ENCODE measurements at regions not wholly inside any gene's neighbourhood (a gene's known extent, or its start where the extent isn't known, plus 50 kb on each side); places are given as distances from the start of the nearest gene placed in this dataset.
"Not testable (repeated sequence)": the region's sequence is repeated elsewhere in the genome, so short reads cannot be mapped to it uniquely, and the experiment has no call there.

DNA sequence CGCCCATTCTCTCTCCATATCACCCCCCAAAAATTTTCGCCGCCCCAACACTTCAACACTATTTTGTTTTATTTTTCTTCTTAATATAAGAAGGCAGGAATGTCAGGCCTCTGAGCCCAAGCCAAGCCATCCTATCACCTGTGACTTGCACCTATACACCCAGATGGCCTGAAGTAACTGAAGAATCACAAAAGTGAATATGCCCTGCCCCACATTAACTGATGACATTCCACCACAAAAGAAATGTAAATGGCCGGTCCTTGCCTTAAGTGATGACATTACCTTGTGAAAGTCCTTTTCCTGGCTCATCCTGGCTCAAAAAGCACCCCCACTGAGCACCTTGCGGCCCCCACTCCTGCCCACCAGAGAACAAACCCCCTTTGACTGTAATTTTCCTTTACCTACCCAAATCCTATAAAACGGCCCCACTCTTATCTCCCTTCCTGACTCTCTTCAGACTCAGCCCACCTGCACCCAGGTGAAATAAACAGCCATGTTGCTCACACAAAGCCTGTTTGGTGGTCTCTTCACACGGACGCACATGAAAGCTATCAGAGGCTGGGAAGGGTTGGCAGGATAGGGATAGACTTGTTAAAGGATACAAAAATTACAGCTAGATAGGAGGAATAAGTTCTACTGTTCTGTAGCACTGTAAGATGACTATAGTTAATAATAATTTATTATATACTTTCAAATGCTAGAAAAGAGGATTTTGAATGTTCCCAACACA is 130.9 kb upstream of the PALMD start:
- not testable (repeated sequence) for H3K27ac ChIP-seq (ENCODE audit: low read depth, low read length); H3K36me3 ChIP-seq (ENCODE audit: insufficient read depth, low read length); H3K79me2 ChIP-seq (ENCODE audit: control insufficient read depth, insufficient read depth, low read length, unreplicated experiment); H3K27me3 ChIP-seq (ENCODE audit: insufficient read depth, low read length); H3K4me3 ChIP-seq (ENCODE audit: low read depth, low read length); H2AFZ ChIP-seq (ENCODE audit: low read length, unreplicated experiment); H3K4me1 ChIP-seq (ENCODE audit: control insufficient read depth, insufficient read depth, low read length, unreplicated experiment)

DNA sequence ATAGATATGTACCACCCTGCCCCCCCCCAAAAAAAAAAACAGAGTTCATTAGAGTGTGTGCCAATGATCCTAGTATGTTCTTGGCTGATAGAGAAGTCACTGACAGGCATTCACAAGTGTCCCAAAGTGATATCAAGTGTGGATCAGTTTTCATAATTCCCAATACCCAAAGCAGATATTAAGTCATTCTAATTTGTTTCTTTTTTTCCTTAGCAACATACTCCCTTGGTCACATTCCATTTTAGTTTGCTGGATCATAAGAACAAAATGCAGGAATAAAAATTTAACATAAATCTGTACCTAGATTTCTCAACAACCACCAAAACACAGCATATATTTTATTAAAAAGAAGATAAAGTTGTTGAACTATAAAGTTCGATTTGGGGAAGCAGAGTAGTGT is 129.8 kb upstream of the PALMD start:
- Histone ChIP-seq H3K27ac (ENCODE audit: low read depth, low read length) (no peak overlapping the region), H3K27me3 (ENCODE audit: insufficient read depth, low read length) (no peaks in the 10 kb centered on the region), H2AFZ (ENCODE audit: low read length, unreplicated experiment) (no peak overlapping the region), H3K36me3 (ENCODE audit: insufficient read depth, low read length) (no peaks in the 10 kb centered on the region), H3K4me1 (ENCODE audit: control insufficient read depth, insufficient read depth, low read length, unreplicated experiment) (no peaks in the 10 kb centered on the region), H3K4me3 (ENCODE audit: low read depth, low read length) (no peak overlapping the region), H3K79me2 (ENCODE audit: control insufficient read depth, insufficient read depth, low read length, unreplicated experiment) (no peaks in the 10 kb centered on the region)

DNA sequence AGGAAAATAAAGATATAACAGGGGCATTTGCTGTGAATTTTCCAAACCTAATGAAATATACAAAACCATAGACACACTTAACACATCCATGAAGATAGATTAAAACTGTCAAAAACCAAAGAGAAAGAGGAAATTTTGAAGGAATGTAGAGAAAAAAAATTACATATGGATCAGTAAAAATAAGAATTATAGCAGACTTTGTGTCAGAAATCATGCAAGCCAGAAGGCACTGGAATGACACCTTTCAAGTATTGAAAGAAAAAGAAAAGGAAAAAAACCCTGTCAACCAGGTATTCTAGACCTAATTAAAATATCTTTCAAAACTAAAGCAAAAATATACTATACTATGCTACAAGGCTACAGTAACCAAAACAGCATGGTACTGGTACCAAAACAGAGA is 125.8 kb upstream of the PALMD start:
- Histone ChIP-seq H3K36me3 (ENCODE audit: insufficient read depth, low read length) (no peaks in the 10 kb centered on the region), H3K4me3 (ENCODE audit: low read depth, low read length) (no peak overlapping the region), H3K79me2 (ENCODE audit: control insufficient read depth, insufficient read depth, low read length, unreplicated experiment) (no peaks in the 10 kb centered on the region), H3K4me1 (ENCODE audit: control insufficient read depth, insufficient read depth, low read length, unreplicated experiment) (no peaks in the 10 kb centered on the region), H2AFZ (ENCODE audit: low read length, unreplicated experiment) (no peak overlapping the region), H3K27ac (ENCODE audit: low read depth, low read length) (no peak overlapping the region), H3K27me3 (ENCODE audit: insufficient read depth, low read length) (no peaks in the 10 kb centered on the region)

DNA sequence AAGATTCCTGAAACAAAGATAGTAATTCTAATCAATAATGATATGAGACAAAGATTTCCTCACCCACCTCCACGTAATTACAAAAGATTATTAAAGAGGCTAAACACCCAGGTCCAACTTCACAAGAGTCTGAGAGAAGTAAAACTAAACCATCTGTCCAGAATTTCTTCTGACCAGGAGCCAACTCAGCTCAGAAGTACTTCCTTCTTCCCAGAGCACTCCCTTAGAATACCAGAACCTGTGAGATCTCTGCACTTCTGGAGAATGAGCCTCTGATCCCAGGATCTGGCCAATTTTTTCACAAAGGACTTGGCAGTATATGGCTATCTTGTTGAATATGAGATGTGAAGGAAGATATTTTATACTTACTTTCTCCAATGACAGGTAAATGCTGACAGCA is 120.6 kb upstream of the PALMD start:
- no peaks in the 10 kb centered on the region for H3K27me3 ChIP-seq (ENCODE audit: insufficient read depth, low read length)
- H3K4me3 ChIP-seq (ENCODE audit: low read depth, low read length) = no peak overlapping the region
- H3K79me2 ChIP-seq (ENCODE audit: control insufficient read depth, insufficient read depth, low read length, unreplicated experiment) = no peaks in the 10 kb centered on the region
- H3K4me1 ChIP-seq (ENCODE audit: control insufficient read depth, insufficient read depth, low read length, unreplicated experiment) = no peaks in the 10 kb centered on the region
- no peak overlapping the region for H3K27ac ChIP-seq (ENCODE audit: low read depth, low read length)
- no peak overlapping the region for H2AFZ ChIP-seq (ENCODE audit: low read length, unreplicated experiment)
- H3K36me3 ChIP-seq (ENCODE audit: insufficient read depth, low read length) = no peaks in the 10 kb centered on the region

DNA sequence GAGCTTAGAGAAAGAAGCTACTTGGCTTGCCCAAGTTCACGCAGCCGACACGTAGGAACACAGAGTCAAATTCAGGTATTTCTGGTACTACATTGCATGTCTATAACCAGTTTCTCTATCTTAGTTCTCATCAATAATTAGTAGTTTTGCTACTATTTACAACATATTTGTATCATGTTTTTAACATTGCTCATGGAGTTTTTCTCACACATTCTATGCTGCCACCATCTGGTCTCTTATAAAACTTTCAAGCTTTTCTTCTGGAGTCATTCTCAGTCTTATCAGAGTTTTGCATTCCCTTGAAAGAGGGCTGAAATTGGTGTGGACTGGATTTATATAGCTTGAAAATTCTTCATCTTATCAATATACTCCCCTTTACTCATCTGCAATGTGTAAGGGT is 118.8 kb upstream of the PALMD start:
- no peak overlapping the region for H3K4me3 ChIP-seq (ENCODE audit: low read depth, low read length)
- H3K27me3 ChIP-seq (ENCODE audit: insufficient read depth, low read length) = no peaks in the 10 kb centered on the region
- no peak overlapping the region for H3K27ac ChIP-seq (ENCODE audit: low read depth, low read length)
- no peaks in the 10 kb centered on the region for H3K79me2 ChIP-seq (ENCODE audit: control insufficient read depth, insufficient read depth, low read length, unreplicated experiment)
- no peaks in the 10 kb centered on the region for H3K4me1 ChIP-seq (ENCODE audit: control insufficient read depth, insufficient read depth, low read length, unreplicated experiment)
- no peak overlapping the region for H2AFZ ChIP-seq (ENCODE audit: low read length, unreplicated experiment)
- H3K36me3 ChIP-seq (ENCODE audit: insufficient read depth, low read length) = no peaks in the 10 kb centered on the region

DNA sequence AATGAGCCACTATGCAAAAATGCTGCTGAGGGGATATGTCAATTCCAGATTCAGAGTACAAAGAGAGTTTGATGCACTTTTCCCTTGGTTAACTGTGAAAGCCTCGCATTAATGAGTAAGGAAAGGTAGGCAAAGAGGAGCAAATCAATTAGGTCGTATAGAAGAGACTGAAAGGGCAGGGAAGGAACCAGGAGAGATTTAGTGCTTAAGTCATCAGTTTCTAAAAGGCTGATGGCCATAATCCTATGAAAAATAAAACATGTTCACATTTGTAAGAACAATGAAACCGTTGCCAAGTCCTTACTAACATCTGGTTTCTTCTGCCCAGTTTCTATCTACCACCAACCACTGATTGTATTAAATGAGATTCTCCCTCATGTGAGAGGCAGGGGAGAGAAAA is 118.4 kb upstream of the PALMD start:
- no peak overlapping the region for H2AFZ ChIP-seq (ENCODE audit: low read length, unreplicated experiment)
- H3K27me3 ChIP-seq (ENCODE audit: insufficient read depth, low read length) = no peaks in the 10 kb centered on the region
- H3K27ac ChIP-seq (ENCODE audit: low read depth, low read length) = no peak overlapping the region
- no peaks in the 10 kb centered on the region for H3K36me3 ChIP-seq (ENCODE audit: insufficient read depth, low read length)
- no peaks in the 10 kb centered on the region for H3K79me2 ChIP-seq (ENCODE audit: control insufficient read depth, insufficient read depth, low read length, unreplicated experiment)
- H3K4me1 ChIP-seq (ENCODE audit: control insufficient read depth, insufficient read depth, low read length, unreplicated experiment) = no peaks in the 10 kb centered on the region
- H3K4me3 ChIP-seq (ENCODE audit: low read depth, low read length) = no peak overlapping the region

DNA sequence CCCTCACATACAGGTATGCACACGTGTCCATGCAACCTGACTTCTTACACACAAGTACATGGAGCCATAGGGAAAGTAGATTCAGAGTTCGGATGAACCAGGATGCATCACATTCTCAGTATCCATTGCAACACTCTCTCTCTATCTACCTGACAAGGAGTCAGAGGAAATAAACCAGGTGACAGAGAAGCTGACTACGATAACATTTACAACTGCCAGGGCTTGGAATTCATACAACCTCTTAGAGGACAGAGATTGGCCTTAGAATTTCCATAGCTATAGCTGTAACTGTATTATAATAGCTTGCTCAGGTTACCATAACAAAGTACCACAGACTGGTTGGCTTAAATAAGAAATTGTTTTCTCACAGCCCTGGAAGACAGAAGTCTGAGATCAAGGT is 116.9 kb upstream of the PALMD start:
- no peaks in the 10 kb centered on the region for H3K27me3 ChIP-seq (ENCODE audit: insufficient read depth, low read length)
- H2AFZ ChIP-seq (ENCODE audit: low read length, unreplicated experiment) = no peak overlapping the region
- no peaks in the 10 kb centered on the region for H3K79me2 ChIP-seq (ENCODE audit: control insufficient read depth, insufficient read depth, low read length, unreplicated experiment)

DNA sequence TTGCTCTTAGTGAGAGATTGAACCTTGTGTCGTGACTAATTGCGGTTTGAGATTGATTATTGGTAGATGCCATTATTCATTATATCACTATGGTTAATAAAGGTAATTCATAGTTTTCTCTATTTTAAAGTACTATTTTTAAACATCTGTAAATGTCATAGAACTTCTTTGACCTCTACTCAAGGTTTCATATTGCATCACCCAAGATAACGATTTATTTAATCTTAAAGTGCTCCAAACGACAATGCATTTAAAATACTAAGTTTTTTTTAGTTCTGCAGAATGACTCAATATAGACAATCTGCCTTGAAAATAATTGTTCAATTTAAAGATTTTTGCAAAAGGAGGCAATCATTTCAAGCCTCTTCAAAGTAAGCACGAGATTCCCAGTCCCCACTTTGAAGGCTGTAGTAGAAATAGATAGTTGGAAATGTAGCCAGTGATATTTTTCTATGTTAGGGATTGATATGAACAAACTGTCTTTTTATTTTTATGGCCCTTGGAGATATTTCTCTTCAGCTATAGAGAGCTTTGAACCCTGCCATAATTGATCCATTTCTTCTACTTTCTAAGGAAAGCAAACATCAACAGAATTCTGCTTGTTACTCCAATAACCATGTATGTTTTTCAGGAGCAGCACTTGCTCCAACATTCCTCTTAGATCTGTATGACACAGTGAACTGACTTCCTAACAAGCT is 114.2 kb upstream of the PALMD start:
- Histone ChIP-seq H3K36me3 (ENCODE audit: insufficient read depth, low read length) (no peaks in the 10 kb centered on the region), H3K4me3 (ENCODE audit: low read depth, low read length) (no peak overlapping the region), H2AFZ (ENCODE audit: low read length, unreplicated experiment) (no peak overlapping the region), H3K27me3 (ENCODE audit: insufficient read depth, low read length) (no peaks in the 10 kb centered on the region), H3K4me1 (ENCODE audit: control insufficient read depth, insufficient read depth, low read length, unreplicated experiment) (no peaks in the 10 kb centered on the region), H3K27ac (ENCODE audit: low read depth, low read length) (no peak overlapping the region), H3K79me2 (ENCODE audit: control insufficient read depth, insufficient read depth, low read length, unreplicated experiment) (no peaks in the 10 kb centered on the region)

More for the DNA sequence above, 116.9 kb upstream of the PALMD start:
- Histone ChIP-seq H3K36me3 (ENCODE audit: insufficient read depth, low read length) (no peaks in the 10 kb centered on the region), H3K27ac (ENCODE audit: low read depth, low read length) (no peak overlapping the region), H3K4me3 (ENCODE audit: low read depth, low read length) (no peak overlapping the region), H3K4me1 (ENCODE audit: control insufficient read depth, insufficient read depth, low read length, unreplicated experiment) (no peaks in the 10 kb centered on the region)

DNA sequence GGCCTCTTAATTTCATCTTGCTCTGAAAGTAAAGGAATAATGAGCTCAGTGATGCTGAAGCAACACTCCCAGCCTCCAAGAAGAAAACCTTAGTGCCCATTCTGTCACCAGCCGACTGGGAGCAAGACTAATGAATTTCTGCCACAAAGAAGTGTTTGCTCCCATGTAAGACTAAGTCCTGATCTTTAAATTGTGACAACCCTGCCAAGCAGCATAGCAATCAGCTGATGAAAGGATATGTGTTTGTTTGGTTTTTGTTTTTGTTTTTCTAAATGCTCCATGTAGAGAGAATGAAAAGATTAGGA is 113.7 kb upstream of the PALMD start:
- no peak overlapping the region for H3K27ac ChIP-seq (ENCODE audit: low read depth, low read length)
- H2AFZ ChIP-seq (ENCODE audit: low read length, unreplicated experiment) = no peak overlapping the region
- H3K27me3 ChIP-seq (ENCODE audit: insufficient read depth, low read length) = no peaks in the 10 kb centered on the region
- no peaks in the 10 kb centered on the region for H3K4me1 ChIP-seq (ENCODE audit: control insufficient read depth, insufficient read depth, low read length, unreplicated experiment)
- H3K36me3 ChIP-seq (ENCODE audit: insufficient read depth, low read length) = no peaks in the 10 kb centered on the region
- H3K79me2 ChIP-seq (ENCODE audit: control insufficient read depth, insufficient read depth, low read length, unreplicated experiment) = no peaks in the 10 kb centered on the region
- H3K4me3 ChIP-seq (ENCODE audit: low read depth, low read length) = no peak overlapping the region

DNA sequence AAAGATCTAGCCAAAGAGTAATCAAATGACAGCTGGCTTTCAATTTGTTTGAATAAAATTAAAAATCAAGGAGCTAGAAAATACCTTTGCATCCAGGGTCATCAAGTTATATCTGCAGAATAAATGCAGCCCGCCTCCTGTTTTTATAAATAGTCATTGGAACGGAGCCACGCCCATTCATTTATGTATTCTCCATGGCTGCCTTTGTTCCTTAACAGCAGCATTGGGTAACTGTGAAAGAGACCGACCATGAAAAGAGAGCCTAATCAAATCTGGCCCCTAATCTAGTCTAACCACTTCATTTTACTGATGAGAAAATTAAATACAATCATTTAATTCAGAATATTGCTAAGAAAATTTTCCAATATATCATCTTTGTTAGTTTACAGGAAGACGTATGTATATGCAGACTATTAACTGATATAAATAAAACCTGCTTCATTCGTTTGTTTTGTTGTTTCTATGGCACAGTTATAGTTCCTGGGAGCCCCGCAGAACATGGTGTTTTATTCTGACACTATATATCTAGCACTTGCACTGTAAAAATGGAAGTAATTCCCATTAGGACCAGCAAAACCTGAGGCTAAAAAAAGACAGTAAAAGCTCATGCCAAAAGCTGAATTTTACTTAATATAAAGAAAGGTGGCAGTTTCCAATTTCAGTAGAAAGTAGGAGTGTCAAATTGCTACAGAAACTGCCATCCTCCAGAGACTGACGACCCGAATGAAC is 111.8 kb upstream of the PALMD start:
- Histone ChIP-seq H3K4me1 (ENCODE audit: control insufficient read depth, insufficient read depth, low read length, unreplicated experiment) (no peaks in the 10 kb centered on the region), H2AFZ (ENCODE audit: low read length, unreplicated experiment) (no peak overlapping the region), H3K27me3 (ENCODE audit: insufficient read depth, low read length) (no peaks in the 10 kb centered on the region)

DNA sequence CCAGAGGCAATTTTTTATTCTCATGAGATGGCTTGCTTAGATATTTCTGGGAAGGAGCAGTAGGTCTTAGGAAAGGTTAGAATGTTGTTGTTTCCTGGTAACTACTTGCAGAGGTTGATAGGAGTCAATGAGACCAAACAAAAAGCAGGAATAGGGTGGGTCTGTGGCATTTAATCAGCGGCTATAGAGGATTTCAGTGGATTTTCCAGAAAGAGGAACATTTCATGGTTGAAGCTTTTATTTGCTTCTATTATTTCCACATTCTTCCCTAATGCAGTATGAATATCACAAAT is 111.3 kb upstream of the PALMD start:
- Histone ChIP-seq H3K4me3 (ENCODE audit: low read depth, low read length) (no peak overlapping the region), H2AFZ (ENCODE audit: low read length, unreplicated experiment) (no peak overlapping the region), H3K36me3 (ENCODE audit: insufficient read depth, low read length) (no peaks in the 10 kb centered on the region), H3K27ac (ENCODE audit: low read depth, low read length) (no peak overlapping the region), H3K4me1 (ENCODE audit: control insufficient read depth, insufficient read depth, low read length, unreplicated experiment) (no peaks in the 10 kb centered on the region), H3K27me3 (ENCODE audit: insufficient read depth, low read length) (no peaks in the 10 kb centered on the region), H3K79me2 (ENCODE audit: control insufficient read depth, insufficient read depth, low read length, unreplicated experiment) (no peaks in the 10 kb centered on the region)

More for the DNA sequence above, 111.8 kb upstream of the PALMD start:
- H3K36me3 ChIP-seq (ENCODE audit: insufficient read depth, low read length) = no peaks in the 10 kb centered on the region
- no peak overlapping the region for H3K4me3 ChIP-seq (ENCODE audit: low read depth, low read length)
- no peak overlapping the region for H3K27ac ChIP-seq (ENCODE audit: low read depth, low read length)
- no peaks in the 10 kb centered on the region for H3K79me2 ChIP-seq (ENCODE audit: control insufficient read depth, insufficient read depth, low read length, unreplicated experiment)

Data from ACC112 (cell line).